UCSD-AML1 (cell line): ENCODE measurements at regions not wholly inside any gene's neighbourhood (a gene's known extent, or its start where the extent isn't known, plus 50 kb on each side); places are given as distances from the start of the nearest gene placed in this dataset.
"Not testable (repeated sequence)": the region's sequence is repeated elsewhere in the genome, so short reads cannot be mapped to it uniquely, and the experiment has no call there.

Source experiments
- DNase-seq: peaks from one replicate; lab custom pipeline; 2025; ENCODE audit not compliant: unreplicated experiment; lab: John Stamatoyannopoulos, UW

DNA sequence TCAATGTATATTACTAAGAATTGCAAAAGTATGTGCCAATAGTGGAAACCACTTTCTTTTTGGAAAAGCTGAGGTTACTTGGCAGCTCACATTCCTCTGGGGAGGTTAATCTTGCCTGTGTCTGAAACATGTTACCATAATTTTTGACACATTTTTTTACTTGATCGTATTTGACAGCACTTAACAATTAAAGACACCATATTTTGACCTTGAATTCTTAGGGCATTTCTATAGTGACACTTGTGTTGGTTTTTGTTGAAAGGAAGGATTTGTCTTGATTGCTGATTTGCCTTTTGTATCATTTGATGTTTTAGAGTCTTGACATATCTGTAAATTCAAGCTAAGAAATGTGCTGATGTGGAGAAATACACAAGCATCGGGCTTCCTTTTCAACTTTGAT is 2135.5 kb downstream of the PCDH7 start:
- no peak for DNase-seq

DNA sequence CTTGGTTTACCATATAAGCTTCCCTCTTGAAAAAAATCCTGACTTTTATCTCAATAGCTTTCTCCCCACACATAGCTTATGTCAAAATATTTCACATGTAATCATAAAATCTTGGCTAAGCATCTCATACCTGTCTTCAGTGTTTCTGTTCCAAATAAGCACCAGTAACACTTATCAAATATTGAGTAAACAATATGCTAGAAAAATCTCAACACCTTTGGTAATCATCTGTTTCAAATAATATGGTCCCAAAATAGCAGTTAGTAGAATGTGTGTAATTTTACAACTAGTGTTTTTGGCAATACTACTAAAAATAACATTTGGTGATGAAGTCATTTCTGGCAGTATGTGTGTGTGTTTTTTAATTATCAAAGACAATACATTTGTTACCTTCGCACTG is 2138.2 kb downstream of the PCDH7 start:
- DNase-seq, result no peak

DNA sequence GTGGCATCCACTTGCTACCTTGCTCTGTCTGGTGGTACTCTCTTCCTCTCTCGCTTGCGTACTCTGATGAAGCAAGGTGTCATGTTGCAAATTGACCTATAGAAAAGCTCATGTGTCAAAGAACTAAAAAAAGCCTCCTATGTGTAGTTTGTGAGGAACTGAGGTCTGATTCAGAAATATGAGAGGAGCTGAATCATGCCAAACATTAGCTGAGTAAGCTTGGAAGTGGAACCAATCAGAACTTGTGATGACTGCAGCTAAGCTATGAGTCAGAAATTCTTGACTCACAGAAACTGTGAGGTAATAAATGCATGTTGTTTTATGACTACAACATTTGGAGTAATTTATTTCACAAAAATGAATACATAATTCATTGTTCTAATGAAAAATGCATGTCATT is 2138.8 kb downstream of the PCDH7 start:
- DNase-seq, result no peak

DNA sequence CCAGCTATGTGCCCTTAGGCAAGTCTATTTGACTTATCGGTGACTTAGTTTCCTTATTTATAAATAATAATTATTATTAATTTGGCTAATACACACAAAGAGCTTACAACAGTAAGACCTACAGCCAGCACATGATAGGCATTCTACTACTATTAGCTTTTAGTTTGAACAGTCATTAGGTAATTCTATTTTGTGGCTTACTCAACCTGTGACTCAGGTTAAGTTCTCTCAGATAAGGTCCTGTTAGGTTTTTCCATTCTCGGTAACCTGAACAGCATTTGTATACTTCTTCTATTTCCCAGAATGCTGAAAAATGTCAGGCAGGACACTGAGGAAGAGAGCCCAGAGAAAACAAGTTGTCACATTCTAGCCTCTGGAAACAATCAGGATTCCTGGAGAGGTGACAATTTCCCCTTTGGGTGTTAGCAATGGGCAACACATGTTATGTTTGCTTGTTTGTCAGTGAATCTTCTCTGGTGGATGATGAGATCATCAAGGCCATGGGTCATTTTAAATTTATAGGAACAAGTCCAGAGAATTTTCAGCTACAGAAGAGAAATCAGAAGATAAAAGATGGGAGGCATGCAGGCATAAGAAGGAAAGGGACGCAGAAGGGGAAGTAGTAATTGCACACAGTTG is 2144.7 kb downstream of the PCDH7 start:
- no peak for DNase-seq

DNA sequence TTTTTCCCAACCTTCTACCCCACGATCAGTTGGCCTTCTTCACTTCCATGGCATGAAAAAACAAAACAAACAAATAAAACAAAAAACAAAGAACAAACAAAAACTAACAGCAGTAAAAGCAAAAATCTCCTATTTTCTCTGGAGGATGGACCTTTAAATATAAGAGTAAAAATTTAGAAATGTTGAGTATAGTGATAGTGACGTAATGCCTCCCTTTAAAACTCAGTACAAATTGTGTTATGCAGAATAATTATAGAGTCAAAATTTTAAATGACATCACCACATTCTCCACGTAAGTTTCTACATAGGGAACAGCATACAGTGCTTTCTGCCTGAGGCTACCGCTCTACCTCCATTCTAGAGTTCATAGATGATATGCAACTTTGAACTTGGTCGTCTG is 2156.4 kb downstream of the PCDH7 start:
- no peak for DNase-seq

DNA sequence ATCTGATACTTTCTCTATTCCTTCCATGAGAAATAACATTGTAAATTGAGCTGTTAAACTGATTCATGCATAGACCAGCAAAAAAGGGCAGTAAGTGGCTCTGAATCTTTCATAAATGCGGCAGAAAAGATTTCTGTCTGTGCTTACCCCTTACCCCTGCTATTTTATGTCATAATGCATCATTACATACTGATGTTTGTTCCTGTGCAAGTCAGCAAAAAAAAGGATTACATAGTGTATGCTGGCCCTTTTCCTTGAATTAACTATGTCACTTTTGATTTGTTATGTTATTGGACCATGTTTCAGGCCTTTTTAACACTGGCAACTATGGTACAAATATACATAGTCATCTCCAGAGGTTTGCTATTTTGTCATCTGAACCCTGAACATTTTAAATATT is 2159.7 kb downstream of the PCDH7 start:
- DNase-seq, result no peak

DNA sequence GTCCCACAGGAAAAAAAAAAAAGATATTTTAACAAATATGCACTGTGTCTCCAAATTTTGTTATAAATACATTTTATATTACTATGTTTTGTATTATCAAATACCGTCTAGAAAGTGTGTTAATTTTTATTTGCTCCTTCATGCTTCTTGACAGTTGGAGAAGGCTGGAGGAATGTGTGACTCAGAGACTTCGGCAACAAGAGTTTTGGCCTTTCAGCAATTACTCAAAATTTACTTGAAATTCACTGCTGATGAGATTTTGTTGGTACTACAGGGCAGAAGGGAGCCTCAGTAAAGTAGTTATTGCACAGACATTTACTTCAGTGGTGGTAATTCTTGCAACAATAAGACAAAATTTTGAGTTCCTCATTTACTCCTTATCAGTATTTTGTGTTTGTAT is 2164.0 kb downstream of the PCDH7 start:
- no peak for DNase-seq

DNA sequence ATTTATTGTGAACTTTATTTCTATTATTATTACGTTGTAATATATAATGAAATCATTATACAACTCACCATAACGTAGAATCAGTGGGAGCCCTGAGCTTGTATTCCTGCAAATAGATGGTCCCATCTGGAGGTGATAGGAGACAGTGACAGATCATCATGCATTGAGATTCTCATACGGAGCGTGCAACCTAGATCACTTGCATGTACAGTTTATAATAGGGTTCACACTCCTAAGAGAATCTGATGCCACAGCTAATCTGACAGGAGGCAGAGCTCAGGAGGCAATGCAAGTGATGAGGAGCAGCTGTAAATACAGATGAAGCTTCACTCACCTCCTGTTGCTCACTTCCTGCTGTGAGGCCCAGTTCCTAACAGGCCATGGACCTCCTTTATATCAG is 2170.2 kb downstream of the PCDH7 start:
- DNase-seq, result no peak

DNA sequence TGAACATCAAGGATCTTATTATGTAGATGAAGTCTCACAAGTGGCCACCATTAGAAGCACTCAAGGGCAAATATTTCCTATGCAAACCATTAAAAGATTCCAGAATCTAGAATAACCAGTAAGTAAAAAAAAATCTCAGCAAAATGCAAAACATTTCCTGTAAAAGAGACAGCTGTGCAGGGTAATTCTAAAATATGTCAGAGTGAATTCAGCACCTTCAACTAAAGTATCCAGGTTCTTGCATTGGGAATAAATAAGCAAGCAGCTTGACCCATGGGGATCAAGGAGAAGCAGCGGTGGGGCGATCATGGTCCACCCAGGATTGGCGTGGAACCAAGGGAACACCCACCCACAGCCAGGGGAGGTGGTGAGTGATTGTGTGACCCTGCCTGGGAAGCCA is 2188.9 kb downstream of the PCDH7 start:
- no peak for DNase-seq

DNA sequence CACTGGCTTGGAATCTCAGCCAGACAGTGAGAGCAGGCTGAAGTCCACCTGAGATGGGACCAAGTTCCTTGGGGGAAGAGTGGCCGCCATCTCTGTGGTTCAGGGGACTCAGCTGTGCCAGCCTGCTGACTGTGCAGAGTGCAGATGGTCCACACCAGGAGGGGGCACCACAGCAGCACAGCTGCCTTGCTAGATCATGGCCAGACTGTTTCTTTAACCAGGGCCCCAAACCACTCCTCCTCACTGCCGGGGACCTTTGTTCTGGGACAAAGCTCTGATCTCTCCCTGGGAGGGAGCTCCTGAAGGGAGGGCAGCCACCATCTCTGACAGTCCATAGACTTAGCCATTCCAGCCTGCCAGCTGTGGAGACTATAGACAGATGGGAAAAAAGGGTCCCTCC is 2189.6 kb downstream of the PCDH7 start:
- DNase-seq, result no peak

DNA sequence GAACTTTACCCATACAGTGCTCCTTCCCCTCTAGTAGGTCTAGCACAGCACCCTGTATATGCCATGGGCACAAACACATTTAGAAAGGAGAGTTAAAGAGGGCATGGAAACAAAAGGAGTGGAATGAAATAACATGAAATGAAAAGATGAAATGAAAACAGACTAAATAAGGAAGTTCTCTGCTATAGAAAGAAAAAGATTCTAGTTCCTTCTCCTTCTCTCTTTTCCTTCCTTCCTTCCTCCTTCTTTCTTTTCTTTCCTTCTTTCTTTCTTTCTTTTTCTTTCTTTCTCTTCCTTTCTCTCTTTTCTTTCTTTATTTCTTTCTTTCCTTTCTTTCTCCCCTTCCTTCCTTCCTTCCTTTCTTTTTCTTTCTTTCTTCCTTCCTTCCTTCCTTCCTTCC is 2197.4 kb downstream of the PCDH7 start:
- DNase-seq, result no peak

DNA sequence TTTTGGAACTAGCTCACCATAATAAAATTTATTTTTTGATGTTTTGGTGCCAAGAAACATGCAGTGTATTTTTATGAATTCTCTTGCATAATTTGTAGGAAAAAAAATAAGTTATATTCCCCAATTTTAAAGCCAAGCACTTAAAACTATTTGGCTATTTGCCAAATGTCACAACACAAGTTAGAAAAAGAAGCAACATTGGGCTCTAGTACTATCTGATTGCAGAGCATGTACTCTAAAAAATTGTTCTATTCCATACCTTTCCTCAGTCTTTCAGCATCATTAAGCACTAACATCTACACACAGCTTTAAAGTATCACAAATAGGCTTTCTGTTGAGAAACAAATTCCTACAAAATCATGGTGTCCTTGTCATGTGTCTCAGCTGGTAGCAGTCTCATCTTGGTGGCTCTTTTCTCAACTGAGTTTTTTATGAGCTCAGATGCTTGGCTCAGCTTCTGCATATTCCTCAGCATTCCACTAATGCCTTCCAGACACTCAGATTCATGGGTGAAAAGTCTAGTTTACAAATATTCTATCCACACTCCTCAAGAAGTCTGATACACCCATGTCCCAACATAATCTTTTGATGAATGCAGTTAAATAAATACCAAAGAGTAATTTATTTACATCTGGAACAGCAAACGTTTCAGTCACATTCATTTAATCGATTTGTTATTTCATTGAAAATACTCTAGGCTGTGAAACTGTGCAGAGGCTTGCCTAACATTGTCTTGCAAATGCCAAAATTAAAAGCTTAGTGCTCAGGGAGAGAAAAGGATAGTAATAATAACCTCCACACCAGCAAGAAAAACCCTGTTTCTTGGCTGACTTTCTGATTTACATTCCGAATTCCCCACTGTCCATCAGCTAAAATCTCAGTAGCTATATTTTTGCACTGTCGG is 2209.9 kb downstream of the PCDH7 start:
- DNase-seq, result no peak

DNA sequence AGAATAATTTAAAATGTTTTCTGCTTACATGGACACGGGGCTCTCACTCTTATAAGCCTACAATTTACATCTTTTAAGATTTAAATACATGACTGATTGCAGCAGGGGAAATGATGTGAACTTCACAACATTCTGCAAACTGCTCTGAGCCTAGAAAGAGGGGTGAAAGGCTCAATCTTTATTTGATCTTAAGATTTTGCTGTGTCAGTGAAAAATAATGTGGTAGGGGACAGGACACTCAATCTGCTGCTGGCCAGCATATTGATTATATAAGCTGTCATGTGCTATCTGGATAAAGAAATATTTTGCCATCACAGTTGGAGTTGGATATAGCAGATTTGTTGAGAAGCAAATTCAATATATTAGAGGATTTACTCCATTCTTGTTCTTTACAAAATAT is 2210.5 kb downstream of the PCDH7 start:
- DNase-seq, result no peak

DNA sequence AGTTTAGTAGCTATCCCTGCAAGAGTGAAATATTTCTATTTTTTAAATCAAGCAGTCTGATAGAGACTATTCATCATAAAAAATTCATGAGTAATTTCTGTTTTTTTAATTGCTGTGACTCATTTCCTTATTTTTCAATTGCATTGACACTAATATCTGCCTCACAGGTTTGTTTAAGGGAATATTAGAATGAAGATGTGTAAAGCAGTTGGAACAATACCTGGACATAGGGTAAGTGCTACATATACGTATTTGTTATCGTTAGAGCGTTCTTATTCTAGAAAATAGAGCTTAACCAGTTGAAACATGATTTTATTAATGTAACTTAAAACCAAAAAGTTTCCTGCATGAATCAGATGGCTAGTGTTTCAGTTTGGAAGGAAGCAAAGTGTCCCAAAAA is 2211.3 kb downstream of the PCDH7 start:
- DNase-seq, result no peak

DNA sequence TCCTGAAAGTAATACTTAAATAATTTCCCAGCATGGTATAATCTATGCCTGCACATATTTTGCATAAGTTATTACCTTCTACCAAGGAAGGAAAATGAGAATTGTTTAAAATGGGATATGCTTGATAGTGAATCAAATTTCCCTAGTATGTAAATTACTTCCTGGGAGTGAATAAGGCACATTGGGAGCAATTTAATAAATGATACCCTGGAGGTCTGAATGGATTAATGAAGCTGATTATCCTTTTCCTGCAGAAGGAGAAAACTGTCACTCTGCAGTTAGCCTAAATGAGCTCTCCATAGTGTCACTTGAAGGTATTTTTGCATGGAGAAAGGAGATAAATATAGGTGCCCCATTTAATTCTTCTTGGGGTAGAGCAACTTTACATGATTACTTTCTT is 2212.0 kb downstream of the PCDH7 start:
- no peak for DNase-seq

DNA sequence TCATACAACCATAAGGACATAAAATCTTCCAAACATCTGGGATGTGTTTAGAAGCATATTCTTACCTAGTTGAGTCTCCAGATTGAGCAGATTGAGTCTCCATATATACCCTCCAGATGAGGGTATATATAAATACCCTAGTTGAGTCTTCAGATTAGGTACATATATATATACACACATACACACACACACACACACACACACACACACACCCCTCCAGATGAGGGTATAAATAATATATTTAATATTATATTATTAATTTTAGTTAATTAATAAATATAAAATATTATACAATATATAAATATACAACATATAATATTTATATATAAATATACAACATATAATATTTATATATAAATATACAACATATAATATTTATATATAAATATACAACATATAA is 2219.1 kb downstream of the PCDH7 start:
- not testable (repeated sequence) for DNase-seq

DNA sequence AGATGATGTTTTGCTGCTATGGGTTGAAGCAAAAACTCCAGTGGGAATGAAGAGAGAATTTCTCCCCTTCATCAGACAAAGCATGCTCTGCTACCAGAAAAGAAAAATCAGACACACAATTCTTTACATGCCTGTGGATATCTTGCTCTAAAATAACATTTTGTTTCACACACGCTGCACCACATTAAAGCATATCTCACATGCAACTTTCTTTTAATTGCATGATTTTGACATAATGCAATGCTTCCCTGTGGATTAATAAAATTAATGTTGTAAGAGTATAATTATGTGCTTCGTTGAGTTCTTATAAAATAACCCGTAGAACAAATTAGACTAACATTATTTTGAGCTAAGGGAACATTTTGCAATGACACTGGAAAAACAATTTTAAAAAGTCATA is 2230.7 kb downstream of the PCDH7 start:
- DNase-seq, result no peak

DNA sequence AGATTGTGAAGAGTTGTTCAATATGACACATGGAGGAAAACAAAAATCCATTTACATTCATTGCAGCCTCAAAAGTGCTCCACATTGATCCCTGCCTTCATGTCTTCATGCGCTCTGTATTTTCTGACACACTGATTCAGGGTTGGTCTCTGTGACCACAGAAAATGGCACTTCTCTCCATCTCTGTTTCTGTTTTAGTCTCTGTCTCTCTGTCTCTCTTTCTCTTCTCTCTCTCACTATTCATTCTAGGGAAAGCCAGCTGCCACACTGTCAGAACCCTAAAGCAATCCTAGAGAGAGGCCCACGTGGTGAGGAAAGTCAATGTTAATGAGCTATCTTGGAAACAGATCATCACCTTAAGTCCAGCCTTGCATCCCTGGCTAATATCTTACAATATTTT is 2238.4 kb downstream of the PCDH7 start:
- no peak for DNase-seq

DNA sequence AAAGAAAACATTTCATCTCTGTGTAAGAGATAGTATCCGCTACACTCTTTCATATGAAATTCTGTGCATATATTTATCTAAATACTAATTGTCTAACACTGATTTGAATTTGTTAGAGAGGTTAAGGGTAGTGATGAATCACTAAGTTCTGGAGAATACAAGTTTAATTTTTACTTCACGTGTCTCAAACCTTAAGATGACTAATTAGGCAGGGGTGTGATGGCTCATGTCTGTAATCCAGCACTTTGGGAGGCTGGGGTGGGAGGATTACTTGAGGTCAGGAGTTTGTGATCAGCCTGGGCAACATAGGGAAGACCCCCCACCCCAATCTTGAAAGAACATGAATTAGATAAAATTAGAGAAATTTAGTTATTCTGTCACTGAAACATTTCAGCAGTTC is 2241.9 kb downstream of the PCDH7 start:
- DNase-seq, result no peak

DNA sequence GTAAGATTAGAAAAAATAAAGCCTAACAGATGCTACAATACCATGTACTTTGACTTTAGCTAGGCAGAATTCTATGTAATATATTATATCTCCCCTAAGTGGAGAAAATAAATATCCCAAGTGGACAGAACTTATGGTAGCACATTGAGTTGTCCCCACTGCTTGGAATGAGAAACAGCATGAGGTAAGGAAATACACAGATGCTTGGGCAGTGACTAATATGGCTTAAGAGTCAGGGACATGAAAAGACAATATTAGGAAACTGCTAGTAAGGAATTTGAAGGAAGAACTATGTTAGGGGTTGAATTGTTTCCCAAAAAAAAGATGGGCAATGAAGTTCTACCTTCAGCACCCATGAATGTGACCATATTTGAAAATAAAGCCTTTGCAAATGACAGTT is 2265.1 kb downstream of the PCDH7 start:
- DNase-seq, result no peak

DNA sequence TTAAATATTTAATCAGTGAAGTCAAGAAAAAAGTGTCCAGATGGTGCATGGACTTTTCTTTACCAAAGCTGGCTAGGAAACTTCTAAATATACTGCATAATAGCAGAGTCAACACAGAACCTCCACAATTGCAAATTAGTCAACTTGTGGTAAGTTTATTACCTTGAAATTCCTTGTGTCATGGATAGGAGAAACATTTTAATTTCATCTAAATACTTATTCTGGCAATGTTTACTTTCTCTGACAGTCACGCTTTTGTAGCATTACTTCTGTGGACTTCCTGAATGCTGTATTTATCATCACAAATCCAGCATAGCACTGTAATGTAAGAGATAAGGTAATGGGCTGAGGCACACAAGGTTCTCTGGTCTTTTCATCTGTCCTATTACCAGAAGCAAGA is 2266.1 kb downstream of the PCDH7 start:
- no peak for DNase-seq

DNA sequence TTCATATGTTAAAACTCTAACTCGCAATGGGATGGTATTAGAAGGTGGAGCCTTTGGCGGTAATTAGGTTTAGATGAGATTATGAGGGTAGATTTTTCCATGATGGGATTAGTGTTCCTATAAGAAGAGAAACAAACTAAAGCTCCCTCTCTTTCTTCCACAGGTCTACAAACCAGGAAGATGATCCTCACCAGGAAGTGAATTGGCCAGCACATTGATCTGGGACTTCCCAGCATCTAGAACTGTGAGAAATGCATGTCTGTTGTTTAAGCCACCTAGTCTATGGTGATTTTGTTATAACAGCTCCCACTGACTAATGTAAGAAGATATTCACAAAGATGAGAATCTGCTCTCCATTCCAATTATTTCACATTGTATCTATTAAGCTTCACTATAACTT is 2266.9 kb downstream of the PCDH7 start:
- no peak for DNase-seq
